Liver (tissue), 7 donors: ENCODE measurements at regions not wholly inside any gene's neighbourhood (a gene's known extent, or its start where the extent isn't known, plus 50 kb on each side); places are given as distances from the start of the nearest gene placed in this dataset.
"Not testable (repeated sequence)": the region's sequence is repeated elsewhere in the genome, so short reads cannot be mapped to it uniquely, and the experiment has no call there.

Experiments used
- DNase-seq: peaks from one replicate; pipeline ENCODE4 v3.0.0-alpha.2; 2017; ENCODE audit warnings: low spot score
- H3K27ac ChIP-seq, 2 donors: one replicate each; pipeline ENCODE4 v1.7.0; 2013; ENCODE audit warnings: inconsistent platforms in 2 of 2, low read length in 2 of 2, control low read depth in 1 of 2, low read depth in 1 of 2, mild to moderate bottlenecking in 1 of 2
- H3K27me3 ChIP-seq, 4 donors: one replicate each; pipeline versions ENCODE4 v1.6.1 to v1.7.0; 2013; ENCODE audit warnings: low read length in 3 of 4, inconsistent platforms in 1 of 4, mild to moderate bottlenecking in 1 of 4, moderate library complexity in 1 of 4; ENCODE audit not compliant: control insufficient read depth in 4 of 4, insufficient read depth in 4 of 4
- H3K36me3 ChIP-seq, 4 donors: one replicate each; pipeline versions ENCODE4 v1.6.1 to v1.7.0; 2013; ENCODE audit warnings: low read length in 3 of 4, mild to moderate bottlenecking in 3 of 4, low read depth in 1 of 4, moderate library complexity in 1 of 4; ENCODE audit not compliant: control insufficient read depth in 4 of 4, insufficient read depth in 3 of 4
- H3K4me1 ChIP-seq, 4 donors: one replicate each; pipeline versions ENCODE4 v1.6.1 to v1.7.0; 2013; ENCODE audit warnings: low read length in 3 of 4, mild to moderate bottlenecking in 3 of 4, moderate library complexity in 1 of 4; ENCODE audit not compliant: control insufficient read depth in 4 of 4, insufficient read depth in 4 of 4
- H3K4me3 ChIP-seq, 3 donors: one replicate each; pipeline versions ENCODE4 v1.6.1 to v1.7.0; 2013; ENCODE audit warnings: low read length in 3 of 3, control low read depth in 1 of 3, low read depth in 1 of 3, mild to moderate bottlenecking in 1 of 3
- H3K9ac ChIP-seq, 2 donors: one replicate each; pipeline ENCODE4 v1.7.0; 2013; ENCODE audit warnings: low read length in 2 of 2, mild to moderate bottlenecking in 2 of 2, moderate library complexity in 2 of 2, control low read depth in 1 of 2, low read depth in 1 of 2
- H3K9me3 ChIP-seq, 4 donors: one replicate each; pipeline versions ENCODE4 v1.6.1 to v1.7.0; 2013; ENCODE audit warnings: low read length in 3 of 4; ENCODE audit not compliant: control insufficient read depth in 4 of 4
- ATF3 ChIP-seq: IDR thresholded peaks from 2 replicates; pipeline ENCODE4 v1.6.1; 2016; ENCODE audit warnings: antibody characterized with exemption
- EGR1 ChIP-seq, 2 donors: IDR thresholded peaks; 2 replicates each; pipeline ENCODE4 v1.6.1; 2016 to 2018; ENCODE audit warnings: antibody characterized with exemption in 2 of 2, low read depth in 2 of 2
- FOXA2 ChIP-seq: IDR thresholded peaks from 2 replicates; pipeline ENCODE4 v1.6.1; 2016; ENCODE audit warnings: antibody characterized with exemption
- JUND ChIP-seq, 2 donors: IDR thresholded peaks; 2 replicates each; pipeline ENCODE4 v1.6.1; 2016; ENCODE audit warnings: antibody characterized with exemption in 2 of 2
- RAD21 ChIP-seq, 2 donors: IDR thresholded peaks; 2 replicates each; pipeline ENCODE4 v1.6.1; 2016; ENCODE audit warnings: antibody characterized with exemption in 2 of 2, mild to moderate bottlenecking in 2 of 2
- RXRA ChIP-seq, 2 donors: IDR thresholded peaks; 2 replicates each; pipeline ENCODE4 v1.6.1; 2017 to 2018; ENCODE audit warnings: antibody characterized with exemption in 2 of 2, mild to moderate bottlenecking in 1 of 2
- SP1 ChIP-seq: IDR thresholded peaks from 2 replicates; pipeline ENCODE4 v1.6.1; 2018; ENCODE audit warnings: antibody characterized with exemption, mild to moderate bottlenecking
- TAF1 ChIP-seq: conservative IDR thresholded peaks from 2 replicates; pipeline ENCODE4 v1.6.1; 2016; ENCODE audit warnings: antibody characterized with exemption, mild to moderate bottlenecking
- YY1 ChIP-seq: IDR thresholded peaks from 2 replicates; pipeline ENCODE4 v1.6.1; 2016; ENCODE audit warnings: antibody characterized with exemption, mild to moderate bottlenecking
- ZBTB33 ChIP-seq: IDR thresholded peaks from 2 replicates; pipeline ENCODE4 v1.6.1; 2016; ENCODE audit warnings: antibody characterized with exemption
- WGBS: extraction: QIAGEN DNeasy Blood & Tissue Kit; methylation state at CpG from one replicate; pipeline ENCODE4 v1.1.7; 2013; 5-methylcytosine and 5-hydroxymethylcytosine counted together
- TF ChIP-seq, protein P1 (sequence below): IDR thresholded peaks from 2 replicates; pipeline ENCODE4 v1.6.1; 2016; ENCODE audit warnings: antibody characterized with exemption
- donor health status: healthy.
- donor health status: healthy.
- donor health status: healthy.
- donor health status: healthy.

- H3K27ac ChIP-seq: no peak overlapping the region
- no peaks in the 10 kb centered on the region for H3K9me3 ChIP-seq
- DNase-seq: no peak
- no peak overlapping the region for H3K4me3 ChIP-seq
- H3K9ac ChIP-seq: no peak overlapping the region
- H3K27me3 ChIP-seq: no peaks in the 10 kb centered on the region
- H3K4me1 ChIP-seq: no peaks in the 10 kb centered on the region
- TF ChIP-seq, protein P1, sequence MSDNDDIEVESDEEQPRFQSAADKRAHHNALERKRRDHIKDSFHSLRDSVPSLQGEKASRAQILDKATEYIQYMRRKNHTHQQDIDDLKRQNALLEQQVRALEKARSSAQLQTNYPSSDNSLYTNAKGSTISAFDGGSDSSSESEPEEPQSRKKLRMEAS: no peak
- TF ChIP-seq EGR1 (IDR thresholded peaks at IDR 0.05; ENCODE audit: low read depth in 2 of 2) (no peak), YY1 (no peak), TAF1 (no peak), JUND (IDR thresholded peaks at IDR 0.05) (no peak), ZBTB33 (no peak), SP1 (no peak), RXRA (IDR thresholded peaks at IDR 0.05) (no peak)
- no peaks in the 10 kb centered on the region for H3K36me3 ChIP-seq
- 59% methylated on average over 1 of the region's 1 CpG for WGBS
Observed at GRCh38 chr4:20017070-20017776, 234.5 kb upstream of the SLIT2 start.

DNA sequence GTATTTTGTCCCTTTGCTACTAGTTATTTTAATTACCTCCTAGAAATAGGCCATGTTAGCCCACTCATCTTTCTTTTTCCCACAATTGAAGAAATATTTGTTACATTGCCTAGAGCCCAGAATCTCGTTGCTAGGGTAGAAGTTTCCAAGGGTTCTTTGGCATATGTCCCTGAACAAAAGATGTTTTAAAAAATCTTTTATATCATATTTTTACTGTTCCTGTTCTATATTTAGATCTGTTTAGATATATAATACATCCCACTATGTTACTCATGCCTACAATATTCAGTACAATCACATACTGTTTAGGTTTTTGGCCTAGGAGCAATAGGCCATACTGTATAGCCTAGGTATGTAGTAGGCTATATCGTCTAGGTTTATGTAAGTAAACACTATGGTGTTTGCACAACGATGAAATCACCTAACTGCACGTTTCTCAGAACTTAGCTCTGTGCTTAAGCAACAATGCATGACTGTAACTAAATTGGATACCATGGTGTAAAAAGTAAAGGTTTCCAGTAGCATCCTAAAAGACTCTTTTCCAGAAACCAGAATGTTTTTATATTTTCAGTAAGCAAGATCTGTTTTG, 236.0 kb upstream of the SLIT2 start:
- TF ChIP-seq RAD21 (IDR thresholded peaks at IDR 0.05) (no peak), FOXA2 (no peak), EGR1 (IDR thresholded peaks at IDR 0.05; ENCODE audit: low read depth in 2 of 2) (no peak), ATF3 (no peak), TAF1 (no peak)
- TF ChIP-seq, protein P1: no peak
- H3K4me3 ChIP-seq: no peak overlapping the region
- H3K4me1 ChIP-seq: no peaks in the 10 kb centered on the region
- no peak overlapping the region for H3K27ac ChIP-seq
- H3K9me3 ChIP-seq: no peaks in the 10 kb centered on the region
- no peak overlapping the region for H3K9ac ChIP-seq
- no peak for DNase-seq
- WGBS: 57% methylated on average over 4 of the region's 4 CpGs
- H3K27me3 ChIP-seq: no peaks in the 10 kb centered on the region
- no peaks in the 10 kb centered on the region for H3K36me3 ChIP-seq

GRCh38 chr4:20003836-20004558, 247.7 kb upstream of the SLIT2 start:
- H3K27ac ChIP-seq, H3K36me3 ChIP-seq, H3K9ac ChIP-seq, H3K4me1 ChIP-seq, H3K4me3 ChIP-seq, H3K27me3 ChIP-seq, H3K9me3 ChIP-seq, DNase-seq: not testable (repeated sequence)
- WGBS: 78% methylated on average over 52 of the region's 52 CpGs
